DMS153 treated with DMSO at 0.1 percent for 48 hours (cell line): ENCODE measurements at regions not wholly inside any gene's neighbourhood (a gene's known extent, or its start where the extent isn't known, plus 50 kb on each side); places are given as distances from the start of the nearest gene placed in this dataset.
A peak's percentile ranks its signal among the peaks of the same experiment; 100 is the strongest.
"Not testable (repeated sequence)": the region's sequence is repeated elsewhere in the genome, so short reads cannot be mapped to it uniquely, and the experiment has no call there.

Source experiments
- DNase-seq: peaks from one replicate; lab custom pipeline; 2025; ENCODE audit not compliant: unreplicated experiment; lab: John Stamatoyannopoulos, UW

DNA sequence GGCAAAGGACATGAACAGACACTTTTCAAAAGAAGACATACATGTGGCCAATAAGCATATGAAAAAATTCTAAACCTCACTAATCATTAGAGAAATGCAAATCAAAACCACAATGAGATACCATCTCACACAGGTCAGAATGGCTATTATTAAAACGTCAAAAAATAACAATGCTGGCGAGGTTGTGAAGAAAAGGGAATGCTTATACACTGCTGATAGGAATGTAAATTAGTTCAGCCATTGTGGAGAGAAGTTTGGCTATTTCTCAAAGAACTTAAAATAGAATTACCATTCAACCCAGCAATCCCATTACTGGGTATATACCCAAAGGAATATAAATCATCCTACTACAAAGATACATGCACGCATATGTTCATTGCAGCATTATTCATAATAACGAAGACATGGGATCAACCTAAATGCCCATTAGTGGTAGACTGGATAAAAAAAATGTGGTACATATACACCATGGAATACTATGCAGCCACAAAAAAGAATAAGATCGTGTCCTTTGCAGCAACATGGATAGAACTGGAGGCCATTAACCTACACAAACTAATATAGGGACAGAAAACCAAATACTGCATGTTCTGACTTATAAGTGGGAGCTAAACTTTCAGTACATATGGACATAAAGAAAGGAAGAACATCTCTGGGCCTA, 101.7 kb downstream of the KLF5 start:
- DNase-seq = not testable (repeated sequence)

DNA sequence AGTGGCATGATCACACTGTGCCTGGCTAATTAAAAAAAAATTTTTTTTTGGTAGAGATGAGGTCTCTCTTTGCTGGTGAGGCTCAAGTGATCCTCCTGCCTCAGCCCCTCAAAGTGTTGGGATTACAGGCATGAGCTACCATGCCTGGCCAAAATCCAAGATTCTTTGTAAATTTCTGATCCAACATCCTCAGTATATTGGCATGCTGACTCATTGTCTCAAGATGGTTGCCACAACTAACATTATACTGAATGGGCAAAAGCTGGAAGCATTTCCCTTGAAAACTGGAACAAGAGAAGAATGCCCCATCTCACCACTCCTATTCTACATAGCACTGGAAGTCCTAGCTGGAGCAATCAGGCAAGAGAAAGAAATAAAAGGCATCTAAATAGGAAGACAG, 100.0 kb downstream of the KLF5 start:
- no peak for DNase-seq

DNA sequence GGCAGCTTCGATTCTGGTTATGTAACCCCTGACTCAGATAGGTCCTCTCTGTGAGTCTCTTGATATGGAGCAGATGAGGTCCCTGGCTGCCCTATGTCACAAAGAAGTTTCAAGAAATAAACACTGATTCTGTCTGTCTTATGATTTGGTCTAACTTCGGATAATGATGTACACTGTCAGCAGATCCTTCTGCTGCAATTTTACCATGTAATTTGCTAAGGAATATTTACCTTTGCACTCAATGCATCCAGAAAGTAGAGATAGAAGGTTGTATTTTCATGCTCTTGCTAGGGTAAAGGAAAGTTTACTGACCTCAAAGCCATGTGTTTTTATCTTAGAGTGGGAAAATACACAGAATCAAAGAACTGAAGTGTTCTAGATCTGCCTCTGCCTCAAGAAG, 98.2 kb downstream of the KLF5 start:
- no peak for DNase-seq

DNA sequence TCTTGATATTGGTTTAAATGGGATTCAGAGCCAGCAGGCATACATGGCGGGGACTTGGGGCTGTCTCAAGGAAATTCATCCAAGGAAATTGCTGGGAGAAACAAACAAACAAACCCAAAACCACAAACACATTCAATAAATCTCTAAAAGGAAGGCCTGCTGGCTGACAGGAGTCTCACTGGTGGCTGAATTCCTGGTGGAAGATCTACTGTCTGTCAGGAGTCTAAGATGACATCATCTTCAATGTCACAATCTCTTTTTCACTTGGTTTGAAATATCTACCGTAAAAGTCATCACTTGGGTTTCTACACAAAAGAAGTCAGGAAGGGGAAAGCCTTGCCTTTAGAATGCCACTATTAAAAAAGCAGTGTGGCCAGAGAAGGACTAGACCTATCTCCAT, 87.9 kb downstream of the KLF5 start:
- no peak for DNase-seq

DNA sequence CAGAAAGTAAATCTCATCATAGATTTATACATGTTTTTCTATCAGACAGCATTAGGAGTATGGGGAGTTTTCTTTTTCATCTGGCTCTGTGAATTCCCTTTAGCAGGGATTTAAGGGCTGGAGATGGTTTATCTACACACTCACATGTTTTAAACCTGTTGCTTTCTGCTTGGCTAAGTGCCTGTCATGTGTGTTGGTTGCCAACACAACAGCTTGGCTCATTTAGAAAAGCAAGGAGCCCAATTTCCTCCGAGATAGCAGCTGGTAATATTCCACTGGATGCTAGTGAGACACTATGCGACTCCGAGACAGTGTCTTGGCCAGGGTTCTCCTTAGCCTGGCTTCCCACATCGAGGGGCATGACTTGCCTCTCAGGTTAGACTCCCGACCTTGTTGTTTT, 83.3 kb downstream of the KLF5 start:
- no peak for DNase-seq

- peak; percentile 68 for DNase-seq
Measured at GRCh38 chr13:73141292-73141771, 82.5 kb downstream of the KLF5 start.

DNA sequence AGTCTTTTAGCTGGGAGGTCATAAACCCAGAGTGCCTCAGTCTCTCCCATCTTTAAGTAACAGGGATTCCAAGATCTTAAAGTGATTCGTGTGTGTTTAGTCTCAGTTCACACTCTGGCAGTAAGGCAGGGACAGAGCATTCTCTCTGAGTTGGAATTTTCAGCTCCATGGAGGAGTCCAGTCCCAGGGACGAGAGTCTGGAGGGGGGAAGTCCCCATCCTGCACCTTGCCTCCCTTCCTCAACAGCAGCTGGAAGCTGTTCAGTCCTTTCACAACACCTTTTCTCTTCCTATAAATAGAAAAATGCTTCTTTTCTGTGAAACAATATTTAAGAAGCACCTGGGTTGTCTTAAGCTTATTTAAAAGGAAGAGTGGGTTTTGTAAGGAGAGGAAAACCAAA, 82.0 kb downstream of the KLF5 start:
- no peak for DNase-seq

- DNase-seq = peak; percentile 36
Measured at GRCh38 chr13:73138638-73139491, 80.1 kb downstream of the KLF5 start.

DNA sequence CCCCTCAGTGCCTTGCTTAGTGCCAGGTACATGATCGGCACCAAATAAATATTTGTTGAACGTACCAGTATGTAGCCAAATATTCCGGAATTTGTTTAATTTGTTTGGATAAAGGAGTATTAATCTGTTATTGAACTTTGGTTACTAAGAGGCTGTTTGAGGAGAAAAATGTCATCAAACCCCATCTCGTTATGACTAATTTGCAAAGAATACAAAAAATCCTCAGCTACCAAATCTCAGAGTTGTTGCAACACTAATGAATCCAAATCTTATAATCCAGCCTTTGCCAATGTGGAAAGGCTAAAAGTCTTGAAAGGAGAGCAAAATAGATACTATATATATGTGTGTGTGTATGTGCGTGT, 79.5 kb downstream of the KLF5 start:
- no peak for DNase-seq

GRCh38 chr13:73136776-73137175, 78.0 kb downstream of the KLF5 start:
- no peak for DNase-seq

GRCh38 chr13:73133531-73133930, 74.7 kb downstream of the KLF5 start:
- DNase-seq = no peak

DNA sequence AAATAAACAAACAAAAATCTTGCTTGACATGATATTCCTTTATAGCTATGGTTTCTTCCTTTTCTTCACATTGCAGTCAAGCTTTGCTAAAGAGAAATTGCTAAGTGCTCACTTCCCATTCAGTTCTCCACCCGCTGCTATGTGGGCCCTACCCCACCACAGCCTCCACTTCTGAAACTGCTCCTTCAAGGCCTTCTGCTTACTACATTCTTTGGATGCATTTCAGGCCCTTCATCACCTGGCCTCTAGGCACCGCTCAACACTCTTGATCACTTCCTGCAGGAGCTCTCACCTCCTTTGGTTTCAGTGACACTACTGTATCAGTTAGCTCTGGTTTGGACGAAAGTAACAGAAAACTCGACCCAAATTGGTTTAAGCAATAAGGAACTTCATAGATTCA, 72.4 kb downstream of the KLF5 start:
- DNase-seq = no peak

DNA sequence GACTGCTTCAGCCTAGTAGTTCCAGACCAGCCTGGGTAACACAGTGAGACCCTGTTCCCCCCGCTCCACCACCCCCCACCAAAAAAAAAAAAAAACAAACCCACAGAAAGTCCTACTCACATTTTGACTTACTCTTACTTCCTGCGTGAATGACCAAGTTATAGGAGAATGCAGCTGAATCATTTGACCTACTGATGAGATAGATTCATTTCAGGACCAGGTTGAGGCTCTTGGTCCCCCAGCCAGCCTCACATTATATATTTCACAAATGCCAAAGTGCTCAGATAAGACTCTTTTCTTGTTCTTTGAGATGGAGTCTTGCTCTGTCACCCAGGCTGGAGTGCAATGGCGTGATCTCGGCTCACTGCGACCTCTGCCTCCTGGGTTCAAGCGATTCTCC, 70.2 kb downstream of the KLF5 start:
- no peak for DNase-seq
